OCI-LY3 (cell line): ENCODE measurements at regions not wholly inside any gene's neighbourhood (a gene's known extent, or its start where the extent isn't known, plus 50 kb on each side); places are given as distances from the start of the nearest gene placed in this dataset.

Source experiments
- H2AFZ ChIP-seq: fragments of 200-600, 300-600 bp; shearing (Covaris generic); 2 replicates; pipeline ENCODE4 v1.6.0; 2014; ENCODE audit warnings: antibody characterized with exemption, low read depth, low read length
- H3K27ac ChIP-seq: fragments of 200-600, 300-600 bp; sonication (generic); 2 replicates; pipeline ENCODE4 v1.5.1; 2014; ENCODE audit warnings: mild to moderate bottlenecking, low read length, moderate library complexity, mixed read lengths
- H3K27me3 ChIP-seq: fragments of 200-600, 300-600 bp; sonication (generic); 2 replicates; pipeline ENCODE4 v1.6.1; 2014; ENCODE audit warnings: low read depth, low read length, mixed read lengths
- H3K36me3 ChIP-seq: fragments of 200-600, 300-600 bp; sonication (generic); replicated peaks from 2 replicates; pipeline ENCODE3; 2014; ENCODE audit warnings: low read depth, low read length, mixed read lengths
- H3K4me1 ChIP-seq: fragments of 300-600, 200-600 bp; sonication (generic); 2 replicates; pipeline ENCODE4 v1.6.1; 2014; ENCODE audit warnings: low read length, mixed read lengths
- H3K4me2 ChIP-seq: fragments of 200-600, 300-600 bp; sonication (generic); 2 replicates; pipeline ENCODE4 v1.6.1; 2014; ENCODE audit warnings: low read length, mixed read lengths
- H3K4me3 ChIP-seq: fragments of 300-600, 200-600 bp; sonication (generic); 2 replicates; pipeline ENCODE4 v1.5.1; 2014; ENCODE audit warnings: antibody characterized with exemption, mild to moderate bottlenecking, low read length, moderate library complexity
- H3K79me2 ChIP-seq: fragments of 300-600, 200-600 bp; shearing (Covaris generic); 2 replicates; pipeline ENCODE4 v1.6.1; 2014; ENCODE audit warnings: mild to moderate bottlenecking, low read length, mixed read lengths
- H3K9ac ChIP-seq: fragments of 300-600, 200-600 bp; shearing (Covaris generic); 2 replicates; pipeline ENCODE4 v1.6.0; 2014; ENCODE audit warnings: mild to moderate bottlenecking, low read length, moderate library complexity
- H3K9me3 ChIP-seq: fragments of 200-600, 300-600 bp; shearing (Covaris generic); 2 replicates; pipeline ENCODE4 v1.6.1; 2014; ENCODE audit warnings: low read length, mixed read lengths; ENCODE audit not compliant: insufficient read depth
- H4K20me1 ChIP-seq: fragments of 200-600, 300-600 bp; sonication (generic); 2 replicates; pipeline ENCODE4 v1.6.1; 2016; ENCODE audit warnings: low read length, mixed read lengths; ENCODE audit not compliant: insufficient read depth
- CTCF ChIP-seq: fragments of 200-600, 300-600 bp; sonication (generic); IDR thresholded peaks from 2 replicates; pipeline ENCODE4 v1.5.1; 2014; ENCODE audit warnings: antibody characterized with exemption, low read length, low read depth
- EZH2phosphoT487 ChIP-seq: fragments of 200-600 bp; shearing (Covaris generic); IDR thresholded peaks from 2 replicates; pipeline ENCODE4 v1.6.1; 2018; ENCODE audit warnings: antibody characterized with exemption, mixed run types, low read depth

DNA sequence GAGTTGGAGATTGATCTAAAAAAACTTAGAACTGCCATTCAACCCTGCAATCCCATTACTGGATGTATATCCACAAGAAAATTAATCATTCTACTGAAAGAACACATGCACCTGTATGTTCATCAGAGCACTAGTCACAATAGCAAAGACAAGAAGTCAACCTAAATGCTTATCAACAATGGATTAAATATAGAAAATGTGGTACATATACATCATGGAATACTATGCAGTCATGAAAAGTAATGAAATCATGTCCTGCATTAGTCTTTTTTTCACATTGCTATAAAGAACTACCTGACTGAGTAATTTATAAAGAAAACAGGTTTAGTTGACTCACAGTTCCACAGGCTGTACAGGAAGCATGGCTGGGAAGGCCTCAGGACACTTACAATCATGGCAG lies 850.5 kb downstream of the TECRL start:
- H3K36me3 ChIP-seq = no peaks in the 10 kb centered on the region
- H3K4me3 ChIP-seq = no peak overlapping the region
- no peak overlapping the region for H2AFZ ChIP-seq
- no peaks in the 10 kb centered on the region for H3K27me3 ChIP-seq
- TF ChIP-seq CTCF (no peak), EZH2phosphoT487 (no peak)
- no peaks in the 10 kb centered on the region for H3K9me3 ChIP-seq
- no peaks in the 10 kb centered on the region for H3K79me2 ChIP-seq
- H4K20me1 ChIP-seq = no peaks in the 10 kb centered on the region
- no peak overlapping the region for H3K4me2 ChIP-seq
- H3K9ac ChIP-seq = no peak overlapping the region
- H3K27ac ChIP-seq = no peak overlapping the region
- no peaks in the 10 kb centered on the region for H3K4me1 ChIP-seq

DNA sequence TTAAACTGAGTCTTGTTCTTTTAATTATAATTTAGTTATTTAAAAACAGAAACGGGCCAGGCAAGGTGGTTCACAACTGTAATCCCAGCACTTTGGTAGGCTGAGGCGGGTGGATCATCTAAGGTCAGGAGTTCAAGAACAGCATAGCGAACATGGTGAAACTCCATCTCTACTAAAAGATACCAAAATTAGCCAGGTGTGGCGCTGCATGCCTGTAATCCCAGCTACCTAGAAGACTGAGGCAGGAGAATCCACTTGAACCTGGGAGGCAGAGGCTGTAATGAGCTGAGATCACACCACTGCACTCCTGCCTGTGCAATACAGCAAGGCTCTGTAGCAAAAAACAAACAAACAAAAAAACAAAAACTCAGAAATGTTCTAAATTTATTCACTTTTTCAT lies 852.9 kb downstream of the TECRL start:
- Histone ChIP-seq H2AFZ (no peak overlapping the region), H3K4me1 (no peaks in the 10 kb centered on the region), H3K36me3 (no peaks in the 10 kb centered on the region), H4K20me1 (no peaks in the 10 kb centered on the region), H3K27me3 (no peaks in the 10 kb centered on the region), H3K9ac (no peak overlapping the region), H3K4me3 (no peak overlapping the region), H3K4me2 (no peak overlapping the region), H3K79me2 (no peaks in the 10 kb centered on the region), H3K27ac (no peak overlapping the region), H3K9me3 (no peaks in the 10 kb centered on the region)
- TF ChIP-seq CTCF (peak; percentile 24), EZH2phosphoT487 (no peak)

GRCh38 chr4:63553123-63553522 lies 856.1 kb downstream of the TECRL start:
- Histone ChIP-seq H3K27me3 (no peaks in the 10 kb centered on the region), H3K9me3 (no peaks in the 10 kb centered on the region)

GRCh38 chr4:63541828-63542227 lies 867.4 kb downstream of the TECRL start:
- H3K4me2 ChIP-seq = no peak overlapping the region
- TF ChIP-seq CTCF (no peak), EZH2phosphoT487 (no peak)
- no peaks in the 10 kb centered on the region for H3K4me1 ChIP-seq
- H3K79me2 ChIP-seq = no peaks in the 10 kb centered on the region
- no peaks in the 10 kb centered on the region for H4K20me1 ChIP-seq
- no peak overlapping the region for H2AFZ ChIP-seq
- H3K9ac ChIP-seq = no peak overlapping the region
- H3K27ac ChIP-seq = no peak overlapping the region
- H3K36me3 ChIP-seq = no peaks in the 10 kb centered on the region
- H3K9me3 ChIP-seq = no peaks in the 10 kb centered on the region
- no peaks in the 10 kb centered on the region for H3K27me3 ChIP-seq
- no peak overlapping the region for H3K4me3 ChIP-seq

More at GRCh38 chr4:63553123-63553522, 856.1 kb downstream of the TECRL start:
- no peaks in the 10 kb centered on the region for H3K79me2 ChIP-seq
- H2AFZ ChIP-seq = no peak overlapping the region
- H3K9ac ChIP-seq = no peak overlapping the region
- no peak overlapping the region for H3K4me2 ChIP-seq
- no peak overlapping the region for H3K27ac ChIP-seq
- H3K4me1 ChIP-seq = no peaks in the 10 kb centered on the region
- H3K36me3 ChIP-seq = no peaks in the 10 kb centered on the region
- H3K4me3 ChIP-seq = no peak overlapping the region
- no peaks in the 10 kb centered on the region for H4K20me1 ChIP-seq
- no peak for TF ChIP-seq EZH2phosphoT487
- no peak for TF ChIP-seq CTCF
